HG03469 (cell line): ENCODE measurements at regions not wholly inside any gene's neighbourhood (a gene's known extent, or its start where the extent isn't known, plus 50 kb on each side); places are given as distances from the start of the nearest gene placed in this dataset.

ENCODE experiments used
- ATAC-seq: cut with Tn5 transposase; IDR thresholded peaks from one replicate; pipeline ENCODE4 v1.9.1; 2021; ENCODE audit warnings: mild to moderate bottlenecking, moderate library complexity, moderate number of reproducible peaks; ENCODE audit not compliant: unreplicated experiment

DNA sequence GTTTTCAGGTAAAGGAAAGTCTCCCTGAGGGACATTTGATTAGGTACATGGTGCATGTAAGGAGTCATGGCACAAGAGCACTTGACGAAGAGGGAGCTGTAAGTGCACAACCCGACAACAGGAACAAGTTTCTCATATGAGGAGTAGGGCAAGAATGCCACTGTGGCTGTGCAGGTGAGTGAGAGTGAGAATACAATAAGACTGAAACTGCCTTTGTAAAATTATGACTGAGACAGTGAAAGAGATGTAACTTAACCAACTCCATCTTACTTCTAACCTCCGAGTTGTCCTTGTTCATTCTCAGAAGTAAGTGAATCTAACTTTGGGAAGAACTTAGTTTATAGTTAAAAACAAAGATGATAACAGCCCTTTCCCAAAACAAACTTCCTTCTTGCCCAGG lies 1025.8 kb upstream of the CNTNAP5 start:
- ATAC-seq = no peak

GRCh38 chr2:122999821-123000220 lies 1025.3 kb upstream of the CNTNAP5 start:
- ATAC-seq = no peak

DNA sequence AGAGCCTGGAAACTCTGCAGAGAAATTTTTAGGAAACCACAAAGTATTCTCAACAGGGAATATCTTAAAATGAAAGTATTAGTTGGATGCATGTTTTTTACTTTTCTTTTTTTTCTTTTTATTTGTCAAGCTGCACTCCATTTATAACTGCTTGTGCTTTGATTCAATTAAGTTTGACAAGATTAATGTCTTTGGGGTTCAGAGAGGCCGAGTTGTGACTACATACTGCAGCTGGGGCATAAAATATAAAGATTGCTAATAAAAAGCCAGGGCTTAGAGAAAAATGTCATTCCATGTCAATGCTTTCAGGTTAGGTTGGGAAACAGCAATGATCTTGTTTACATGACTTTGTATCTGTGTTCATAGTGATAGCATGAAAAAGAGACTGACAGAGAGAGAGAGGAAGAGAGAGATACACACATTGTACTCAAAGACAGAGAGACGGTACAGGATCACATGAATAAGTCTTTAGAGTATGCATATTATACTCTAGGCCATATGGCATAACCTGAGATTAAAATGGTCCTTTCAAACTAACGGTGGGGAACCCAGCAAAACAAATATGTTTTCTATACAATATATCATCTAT lies 1022.3 kb upstream of the CNTNAP5 start:
- no peak for ATAC-seq

DNA sequence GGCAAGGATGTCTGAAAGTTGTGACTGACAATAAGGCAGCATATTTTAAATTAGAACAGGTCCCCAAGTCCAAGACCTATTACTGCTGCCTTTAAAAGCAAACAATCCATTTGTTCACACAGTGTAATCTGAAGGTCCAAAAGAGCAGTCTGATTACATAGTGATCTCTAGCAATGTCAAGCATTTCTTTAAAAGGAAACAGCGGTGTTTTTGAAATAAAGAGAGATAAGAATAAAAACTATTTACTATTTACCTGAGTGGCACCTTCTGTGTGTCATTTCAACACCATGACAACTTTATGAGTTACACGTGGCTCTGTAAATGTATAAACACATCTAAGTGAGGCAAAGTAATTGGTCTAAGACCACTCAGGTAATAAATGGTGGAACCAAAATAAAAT lies 1009.9 kb upstream of the CNTNAP5 start:
- ATAC-seq = no peak

DNA sequence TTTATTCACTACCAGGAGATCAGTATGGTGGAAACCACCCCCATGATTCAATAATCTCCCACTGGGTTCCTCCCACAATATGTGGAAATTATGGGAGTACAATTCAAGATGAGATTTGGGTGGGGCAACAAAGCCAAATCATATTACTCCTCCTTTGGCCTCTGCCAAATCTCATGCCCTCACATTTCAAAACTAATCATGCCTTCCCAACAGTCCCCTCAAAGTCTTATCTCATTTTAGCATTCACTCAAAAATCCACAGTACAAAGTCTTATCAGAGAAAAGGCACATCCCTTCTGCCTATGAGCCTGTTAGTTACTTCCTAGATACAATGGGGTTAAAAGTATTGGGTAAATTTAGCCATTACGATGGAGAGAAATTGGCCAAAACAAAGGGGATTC lies 989.5 kb upstream of the CNTNAP5 start:
- ATAC-seq = no peak

DNA sequence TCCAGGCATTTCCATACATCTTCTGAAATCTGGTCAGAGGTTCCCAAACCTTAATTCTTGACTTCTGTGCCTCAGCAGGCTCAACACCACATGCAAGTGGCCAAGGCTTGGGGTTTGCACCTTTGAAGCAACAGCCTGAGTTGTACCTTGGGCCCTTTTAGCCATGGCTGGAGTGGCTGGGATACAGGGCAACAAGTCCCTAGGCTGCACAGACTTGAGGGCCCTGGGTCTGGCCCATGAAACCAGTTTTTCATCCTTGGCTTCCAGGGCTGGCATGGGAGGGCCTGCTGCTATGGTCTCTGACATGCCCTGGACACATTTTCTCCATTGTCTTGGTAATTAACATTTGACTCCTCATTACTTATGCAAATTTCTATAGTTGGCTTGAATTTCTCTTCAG lies 988.8 kb upstream of the CNTNAP5 start:
- ATAC-seq = no peak

DNA sequence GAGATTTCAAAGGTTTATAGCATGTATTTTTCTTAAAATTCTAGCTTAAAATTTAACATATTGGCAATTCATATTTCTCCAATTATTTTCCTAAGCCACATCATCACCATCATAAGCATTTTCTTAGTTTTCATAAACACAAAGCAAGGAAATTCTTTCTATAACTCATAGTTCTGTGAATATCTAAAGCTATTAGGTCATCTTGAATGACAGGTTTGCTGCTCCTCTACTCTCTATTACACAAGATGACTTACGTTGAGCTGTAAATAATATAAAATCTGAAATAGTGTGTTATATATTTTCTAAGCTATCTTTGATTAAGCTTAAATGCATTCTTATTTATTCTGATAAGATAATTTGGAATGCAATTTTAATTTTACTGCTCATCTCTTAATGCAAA lies 984.6 kb upstream of the CNTNAP5 start:
- ATAC-seq = no peak

GRCh38 chr2:123043458-123043857 lies 981.6 kb upstream of the CNTNAP5 start:
- no peak for ATAC-seq

DNA sequence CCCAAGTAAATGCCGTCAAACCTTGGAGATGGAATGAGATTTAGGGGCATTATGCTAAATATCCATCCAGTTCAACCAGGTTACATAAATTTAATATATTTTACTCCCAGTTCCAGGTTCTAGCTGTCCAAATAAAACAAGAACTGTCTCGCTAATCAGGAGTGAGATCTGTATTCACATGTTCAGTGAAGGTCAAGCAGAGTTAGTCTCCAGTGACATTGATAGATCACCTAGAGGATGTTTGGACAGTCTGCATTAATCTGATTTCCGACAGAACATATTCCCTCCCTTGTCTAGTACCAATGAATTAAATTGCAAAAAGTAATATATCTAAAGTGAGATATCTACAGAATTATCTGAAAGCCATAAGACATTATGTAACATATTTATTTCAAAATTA lies 979.4 kb upstream of the CNTNAP5 start:
- ATAC-seq = no peak

DNA sequence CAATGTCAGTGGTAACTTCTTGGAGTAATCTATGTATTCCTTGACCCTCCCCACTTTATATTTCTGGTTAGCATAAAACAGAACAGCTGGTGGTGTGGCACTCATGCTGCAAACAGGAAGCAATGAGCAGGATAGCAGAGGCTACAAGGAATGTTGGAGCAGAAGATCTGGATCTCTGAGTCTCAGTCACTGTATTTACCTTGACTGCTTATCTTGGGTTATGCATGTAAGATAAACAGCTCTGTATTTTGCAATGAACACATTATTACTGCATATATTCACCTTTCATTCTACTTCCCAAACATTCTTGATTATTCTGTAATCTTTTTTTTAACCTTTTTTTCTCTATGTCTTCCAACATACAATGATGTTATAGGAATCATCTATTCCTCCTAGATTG lies 977.9 kb upstream of the CNTNAP5 start:
- ATAC-seq = no peak

DNA sequence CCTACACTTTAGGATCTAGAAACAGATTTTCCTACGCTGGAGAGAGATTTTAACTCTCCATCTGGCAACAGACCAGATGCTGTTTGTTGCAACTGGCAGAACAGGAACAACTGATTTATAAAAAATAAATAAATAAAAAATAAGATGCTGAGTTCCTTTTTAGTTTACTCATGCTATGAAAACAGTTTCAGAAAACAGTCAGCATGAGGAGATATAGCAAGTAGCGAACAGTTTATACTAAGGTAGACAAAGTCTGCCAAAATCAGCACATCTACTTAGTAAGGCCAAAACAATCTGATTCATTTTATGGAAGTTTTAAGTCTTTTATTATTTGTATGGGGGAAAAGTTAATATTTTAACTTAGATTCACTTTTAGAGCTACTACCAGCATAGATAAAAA lies 974.0 kb upstream of the CNTNAP5 start:
- ATAC-seq = no peak

DNA sequence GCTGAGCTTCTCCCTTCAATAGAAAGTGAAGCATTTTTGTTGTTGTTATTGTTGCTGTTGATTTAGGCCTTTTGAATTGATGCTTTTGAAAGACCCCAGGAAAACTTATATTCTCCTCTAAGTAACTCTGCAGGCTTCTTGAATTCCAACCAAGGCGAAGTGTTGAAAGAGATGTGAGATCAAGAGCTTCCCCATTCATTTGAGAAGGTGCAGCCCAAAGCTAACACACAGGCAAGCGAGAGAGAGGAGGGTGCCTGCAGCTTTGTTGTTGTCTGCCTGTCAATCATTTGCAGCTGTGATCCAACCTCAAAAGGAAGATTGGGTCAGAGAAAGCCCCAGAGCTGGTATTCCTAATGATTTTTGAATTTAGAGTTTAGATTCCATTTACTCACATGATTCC lies 963.6 kb upstream of the CNTNAP5 start:
- ATAC-seq = no peak

DNA sequence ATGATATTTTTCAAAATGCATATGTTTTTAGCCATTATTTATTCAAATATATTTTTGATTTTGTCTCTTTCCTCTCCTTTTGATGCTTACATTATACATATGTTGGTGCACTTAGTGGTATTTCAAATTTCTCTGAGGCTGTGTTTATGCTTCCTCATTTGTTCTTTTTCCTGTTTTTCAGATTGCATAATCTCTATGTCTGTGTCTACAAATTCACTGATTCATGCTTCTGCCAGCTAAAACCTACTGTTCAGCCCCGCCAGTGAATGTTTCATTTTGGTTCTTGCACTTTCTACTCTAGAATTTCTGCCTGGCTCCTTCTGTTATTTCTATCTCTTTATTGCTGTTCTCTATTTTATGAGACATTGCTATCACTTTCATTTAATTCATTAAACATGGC lies 951.7 kb upstream of the CNTNAP5 start:
- ATAC-seq = no peak

DNA sequence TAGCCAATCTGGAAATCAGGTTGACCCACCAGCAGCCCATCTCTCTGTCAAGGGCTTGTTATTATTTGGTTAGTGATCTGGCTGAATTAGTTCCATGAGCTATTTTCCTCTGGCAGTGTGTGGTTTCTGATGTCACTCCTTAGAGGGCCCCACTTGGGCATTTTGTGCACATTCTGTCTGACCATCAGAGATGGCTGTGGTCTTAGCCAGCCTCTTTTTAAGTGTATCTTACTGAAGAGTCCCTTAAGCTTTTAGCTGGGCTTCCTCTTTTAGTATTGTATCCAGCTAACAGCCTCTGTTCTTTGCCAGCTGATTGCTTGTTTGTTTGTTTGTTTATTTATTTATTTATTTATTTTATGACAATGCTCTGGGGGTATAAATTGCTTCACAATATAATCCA lies 951.1 kb upstream of the CNTNAP5 start:
- ATAC-seq = no peak

- no peak for ATAC-seq
Measured at GRCh38 chr2:123077101-123077500, 948.0 kb upstream of the CNTNAP5 start.

DNA sequence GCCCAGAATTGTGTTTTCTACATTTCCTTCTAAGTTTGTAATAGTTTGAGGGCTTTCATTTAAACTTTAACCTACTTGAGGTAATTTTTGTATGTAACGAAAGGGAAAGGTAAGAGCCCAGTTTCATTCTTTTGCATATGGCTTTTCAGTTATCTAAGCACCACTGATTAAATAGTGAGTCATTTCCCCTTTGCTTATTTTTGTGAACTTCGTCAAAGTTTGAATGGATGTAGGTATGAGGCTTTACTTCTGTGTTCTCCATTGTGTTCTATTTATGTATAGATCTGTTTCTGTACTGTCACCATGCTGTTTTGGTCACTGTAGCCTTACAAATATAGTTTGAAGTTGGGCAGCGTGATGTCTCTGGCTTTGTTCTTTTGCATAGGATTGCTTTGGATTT lies 944.8 kb upstream of the CNTNAP5 start:
- no peak for ATAC-seq

GRCh38 chr2:123085484-123085883 lies 939.6 kb upstream of the CNTNAP5 start:
- no peak for ATAC-seq

DNA sequence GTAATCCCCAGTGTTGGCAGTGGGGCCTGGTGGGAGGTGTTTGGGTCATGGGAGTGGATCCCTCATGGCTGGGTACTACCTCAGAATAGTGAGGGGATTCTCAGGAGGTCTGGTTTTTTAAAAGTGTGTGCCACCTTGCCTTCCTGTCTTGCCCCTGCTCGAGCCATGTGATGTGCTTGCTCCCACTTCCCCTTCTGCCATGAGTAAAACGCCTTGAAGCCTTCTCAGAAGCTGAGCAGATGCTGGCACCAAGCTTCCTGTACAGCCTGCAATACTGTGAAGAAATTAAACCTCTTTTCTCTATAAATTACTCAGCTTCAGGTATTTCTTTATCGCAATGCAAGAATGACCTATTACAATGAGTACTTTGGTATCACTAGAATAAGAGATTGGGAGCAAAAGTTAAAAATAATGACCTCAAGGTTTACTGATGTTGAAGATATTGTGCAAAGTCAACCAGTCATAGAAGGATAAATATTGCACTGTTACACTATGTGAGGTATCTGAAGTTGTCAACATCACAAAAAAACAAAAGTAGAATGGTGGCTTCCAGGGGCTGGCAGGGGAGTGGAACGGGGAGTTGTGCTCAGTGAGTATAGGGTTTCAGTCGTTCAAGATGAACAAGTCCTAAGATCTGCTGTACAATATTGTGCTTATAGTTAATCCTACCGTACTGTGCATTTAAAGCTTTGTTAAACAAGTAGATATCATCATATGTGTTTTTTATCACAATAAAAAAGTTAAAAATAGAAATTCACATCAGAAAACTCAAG lies 938.3 kb upstream of the CNTNAP5 start:
- no peak for ATAC-seq

GRCh38 chr2:123091471-123091870 lies 933.6 kb upstream of the CNTNAP5 start:
- no peak for ATAC-seq

DNA sequence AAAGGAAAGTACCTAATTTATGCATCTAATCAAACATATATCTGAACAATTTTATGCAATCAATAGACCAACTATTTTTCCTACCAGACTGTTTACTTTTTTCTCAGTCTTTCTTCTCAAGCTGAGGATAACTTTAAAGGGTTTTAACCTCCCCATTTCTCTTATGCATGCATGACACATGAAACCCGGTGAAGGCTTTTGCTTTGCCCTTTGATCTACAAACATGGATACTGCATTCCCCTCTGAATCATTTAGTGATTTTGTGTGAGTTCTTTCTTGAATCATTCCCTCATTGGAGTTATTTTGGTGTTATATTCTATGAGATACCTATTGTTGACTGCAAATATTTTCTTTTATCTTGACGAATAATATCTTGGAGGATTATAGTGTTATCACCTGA lies 931.9 kb upstream of the CNTNAP5 start:
- ATAC-seq = no peak

DNA sequence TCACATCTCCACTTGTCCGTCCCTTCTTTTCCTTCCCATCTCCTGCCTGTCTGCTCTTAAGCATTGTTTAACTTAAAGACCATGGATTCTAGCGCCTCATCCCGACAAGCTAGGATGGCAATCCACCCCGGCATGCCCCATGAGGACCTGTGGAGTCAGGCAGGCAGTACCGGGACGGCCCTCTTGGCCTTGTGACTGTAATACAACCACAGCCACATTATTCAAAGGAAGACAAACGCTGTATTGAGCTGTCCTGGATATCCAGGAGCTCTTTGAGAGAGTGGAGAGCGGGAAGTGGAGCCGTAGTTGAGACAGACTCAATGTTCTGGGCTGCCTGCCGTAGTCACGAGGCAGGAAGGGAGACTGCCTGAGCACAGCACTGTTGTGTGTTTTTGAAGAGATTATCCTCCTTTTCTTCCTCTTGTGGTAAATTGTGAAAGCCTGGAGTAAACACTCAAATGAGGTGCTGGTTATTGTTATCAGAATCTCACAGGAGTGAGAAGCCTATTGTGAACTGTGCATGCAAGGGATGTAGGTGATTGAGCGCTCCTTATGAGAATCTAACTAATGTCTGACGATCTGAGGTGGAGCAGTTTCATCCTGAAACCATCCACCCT lies 929.8 kb upstream of the CNTNAP5 start:
- no peak for ATAC-seq

- ATAC-seq = no peak
Measured at GRCh38 chr2:123098619-123099018, 926.5 kb upstream of the CNTNAP5 start.
